HepG2 (cell line): ENCODE measurements at regions not wholly inside any gene's neighbourhood (a gene's known extent, or its start where the extent isn't known, plus 50 kb on each side); places are given as distances from the start of the nearest gene placed in this dataset.

ENCODE experiments used
- ATAC-seq: fragments of 200-7000 bp; cut with Tn5 transposase; 3 replicates; pipeline ENCODE4 v1.9.1; 2020; ENCODE audit warnings: mild to moderate bottlenecking, moderate library complexity
- BruUV-seq: library from RNA; stranded (reverse); fragments of 400-500 nt; replicated peaks from 2 replicates; lab custom pipeline; 2021; lab: Mats Ljungman, UMichigan
- CTCF ChIA-PET: fragments of 300-600 bp; formaldehyde crosslinking; extraction: SDS; loops from one replicate; lab custom pipeline; 2021; ENCODE audit warnings: low total read pairs, inconsistent platforms, low intra/inter-chr PET ratio; lab: Yijun Ruan, JAX
- POLR2A ChIA-PET: fragments of 350-600 bp; sonication (Branson Sonifier 250); formaldehyde crosslinking; loops from one replicate; lab custom pipeline; 2020; ENCODE audit warnings: antibody characterized with exemption, inconsistent platforms; lab: Yijun Ruan, JAX
- DNase-seq: peaks from one replicate; pipeline ENCODE4 v3.0.0-alpha.2; 2015; ENCODE audit warnings: low spot score
- FAIRE-seq: peaks from 3 replicates; lab custom pipeline; 2011; peaks lifted over from hg19 to GRCh38; lab: Jason Lieb, UNC
- H2AFZ ChIP-seq: one replicate; pipeline ENCODE4 v1.6.1; 2011; ENCODE audit warnings: low read length, inconsistent platforms
- H3K27ac ChIP-seq: fragments of 300-600 bp; 3 replicates; pipeline ENCODE4 v1.8.0; 2011; ENCODE audit warnings: mixed run types, mild to moderate bottlenecking, mixed read lengths, low read length, inconsistent platforms; ENCODE audit not compliant: insufficient read depth; ENCODE audit errors: extremely low read length
- H3K27me3 ChIP-seq, 2 experiments: fragments of 200-600 bp in 1 of 2; 2 replicates in 1 of 2; 3 replicates in 1 of 2; pipeline versions ENCODE4 v1.6.0 to v1.8.0; 2011; ENCODE audit warnings: low read length in 2 of 2, mild to moderate bottlenecking in 2 of 2, moderate library complexity in 2 of 2, inconsistent platforms in 1 of 2; ENCODE audit not compliant: insufficient read depth in 2 of 2, control insufficient read depth in 1 of 2
- H3K36me3 ChIP-seq, 2 experiments: fragments of 200-600 bp in 1 of 2; replicated peaks in 1 of 2; 2 replicates in 1 of 2; 3 replicates in 1 of 2; pipeline versions ENCODE4 v1.5.1 to v1.8.0; 2011; ENCODE audit warnings: low read length in 2 of 2, inconsistent platforms in 1 of 2; ENCODE audit not compliant: insufficient read depth in 2 of 2, control insufficient read depth in 1 of 2
- H3K4me1 ChIP-seq: 2 replicates; pipeline ENCODE4 v1.5.1; 2012; ENCODE audit warnings: low read length, inconsistent platforms; ENCODE audit not compliant: insufficient read depth
- H3K4me2 ChIP-seq: 2 replicates; pipeline ENCODE4 v1.6.0; 2011; ENCODE audit warnings: low read depth, low read length, inconsistent platforms
- H3K4me3 ChIP-seq, 3 experiments: fragments of 200-600 bp in 1 of 3; sonication (generic), shearing (Covaris generic) in 1 of 3; replicated peaks in 1 of 3; 2 replicates each; pipeline ENCODE4 v1.5.1; 2011 to 2016; ENCODE audit warnings: low read length in 3 of 3, inconsistent platforms in 2 of 3, low read depth in 2 of 3, mild to moderate bottlenecking in 2 of 3, control low read depth in 1 of 3, mixed read lengths in 1 of 3; ENCODE audit not compliant: insufficient read depth in 1 of 3
- H3K79me2 ChIP-seq: one replicate; pipeline ENCODE4 v1.6.1; 2011; ENCODE audit warnings: low read length, inconsistent platforms; ENCODE audit not compliant: insufficient read depth
- H3K9ac ChIP-seq: 2 replicates; pipeline ENCODE4 v1.6.0; 2011; ENCODE audit warnings: mild to moderate bottlenecking, low read depth, low read length, inconsistent platforms; ENCODE audit not compliant: insufficient read depth
- H3K9me3 ChIP-seq: 2 replicates; pipeline ENCODE4 v1.5.1; 2012; ENCODE audit warnings: mild to moderate bottlenecking, low read length
- H4K20me1 ChIP-seq: 2 replicates; pipeline ENCODE4 v1.6.0; 2011; ENCODE audit warnings: inconsistent platforms, mild to moderate bottlenecking, low read length, moderate library complexity; ENCODE audit not compliant: insufficient read depth
- CCDC6 ChIP-seq: sonication (generic); formaldehyde crosslinking; IDR thresholded peaks from 2 replicates; pipeline ENCODE4 v1.8.1; 2022; ENCODE audit warnings: mild to moderate bottlenecking, missing genetic modification reagents, moderate library complexity
- ELF3 ChIP-seq: IDR thresholded peaks from 2 replicates; pipeline ENCODE4 v1.6.1; 2016; ENCODE audit warnings: missing genetic modification reagents, missing compliant biosample characterization
- HNF4A ChIP-seq: sonication (generic); formaldehyde crosslinking; IDR thresholded peaks from 2 replicates; pipeline ENCODE4 v1.4.0; 2020; ENCODE audit warnings: missing genetic modification reagents
- HNF4G ChIP-seq, 2 experiments: sonication (generic) in 1 of 2; formaldehyde crosslinking in 1 of 2; IDR thresholded peaks; 2 replicates each; pipeline versions ENCODE4 v1.4.0 to v1.6.1; 2011 to 2020; ENCODE audit warnings: borderline replicate concordance in 2 of 2, low read depth in 2 of 2, mild to moderate bottlenecking in 2 of 2, low read length in 1 of 2, missing genetic modification reagents in 1 of 2, moderate library complexity in 1 of 2
- NCOR1 ChIP-seq: fragments of 200-600 bp; sonication (generic); IDR thresholded peaks from 2 replicates; pipeline ENCODE4 v1.7.0; 2017; ENCODE audit warnings: antibody characterized with exemption, low read length, borderline replicate concordance
- NR2F1 ChIP-seq, 2 experiments: fragments of 450-650 bp in 1 of 2; formaldehyde crosslinking in 1 of 2; IDR thresholded peaks; 2 replicates each; pipeline versions ENCODE4 v1.5.0 to v1.6.1; 2016 to 2020; ENCODE audit warnings: mild to moderate bottlenecking in 1 of 2, missing compliant biosample characterization in 1 of 2, missing genetic modification reagents in 1 of 2, moderate library complexity in 1 of 2
- NR2F6 ChIP-seq, 2 experiments: IDR thresholded peaks; 2 replicates each; pipeline ENCODE4 v1.6.1; 2016; ENCODE audit warnings: antibody characterized with exemption in 1 of 2, mild to moderate bottlenecking in 1 of 2
- STAG1 ChIP-seq: sonication (generic); formaldehyde crosslinking; IDR thresholded peaks from 2 replicates; pipeline ENCODE4 v1.4.0; 2020; ENCODE audit warnings: missing genetic modification reagents
- ZFY ChIP-seq: sonication (generic); formaldehyde crosslinking; IDR thresholded peaks from 2 replicates; pipeline ENCODE4 v1.4.0; 2020; ENCODE audit warnings: missing genetic modification reagents
- WGBS: methylation state at CpG from one replicate; pipeline ENCODE4 v1.1.6; 2017; ENCODE audit warnings: low lambda C conversion rate; 5-methylcytosine and 5-hydroxymethylcytosine counted together
- in situ Hi-C: cut with HindIII; loops from 2 replicates; pipeline ENCODE4 v1.10.0; 2017; ENCODE audit warnings: low pct_unique_long_range_greater_than_20kb; ENCODE audit not compliant: extremely low pct_ligation_motif_present
- intact Hi-C: fragments of 100-400 bp; cut with micrococcal nuclease; formaldehyde crosslinking; loops from one replicate; pipeline ENCODE4 v1.10.0; 2022; ENCODE audit not compliant: unreplicated experiment
- TF ChIP-seq, protein P1 (sequence below): sonication (generic); formaldehyde crosslinking; IDR thresholded peaks from 2 replicates; pipeline ENCODE4 v1.5.1; 2020; ENCODE audit warnings: mild to moderate bottlenecking, missing genetic modification reagents, moderate library complexity

DNA sequence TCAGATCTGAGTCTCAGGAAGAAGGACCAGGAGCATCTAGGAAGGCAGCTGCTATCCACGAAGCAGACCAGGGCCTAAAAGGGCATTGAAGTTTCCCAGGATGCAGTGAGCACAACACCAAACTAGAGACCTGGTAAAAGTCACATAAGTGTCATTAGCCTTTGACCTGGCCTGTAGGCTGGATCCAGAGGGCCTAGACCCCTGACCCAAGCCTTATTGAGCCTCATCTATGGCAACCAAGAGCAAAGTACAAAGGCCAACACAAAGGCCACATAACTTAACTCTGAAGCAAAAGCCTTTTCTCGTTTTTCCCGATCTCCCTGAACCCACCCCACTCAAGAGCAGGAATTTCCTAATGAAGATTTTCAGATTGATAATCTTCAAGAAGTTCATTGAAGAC is 127.3 kb upstream of the SRD5A2 start:
- Histone ChIP-seq H3K27me3 (no peaks in the 10 kb centered on the region), H4K20me1 (no peaks in the 10 kb centered on the region), H3K36me3 (no peaks in the 10 kb centered on the region), H2AFZ (no peak overlapping the region), H3K9ac (no peak overlapping the region), H3K9me3 (no peaks in the 10 kb centered on the region), H3K79me2 (no peaks in the 10 kb centered on the region), H3K4me2 (no peak overlapping the region; the same call in 1 of the 2 replicates), H3K27ac (no peak overlapping the region), H3K4me1 (peaks cover 20% of the 10 kb centered on the region)
- ATAC-seq = peak; percentile 21; the same call in 1 of the 3 replicates
- in situ Hi-C loops (no loop called here), intact Hi-C loops (no loop called here)
- CTCF ChIA-PET = no interaction called here
- BruUV-seq = no TSS peak
- WGBS = 0% methylated on average over 3 of the region's 3 CpGs
- DNase-seq = no peak
- no peak for TF ChIP-seq ZFY (CRISPR knock-in tag)
- peak; percentile 43; the same call in 1 of the 2 replicates for TF ChIP-seq NCOR1
- peak; percentile 53; the same call in 1 of the 2 replicates for TF ChIP-seq NR2F6 (IDR thresholded peaks at IDR 0.05)
- no peak for TF ChIP-seq NR2F6 (CRISPR knock-in tag; IDR thresholded peaks at IDR 0.05)
- TF ChIP-seq NR2F1 (CRISPR knock-in tag; IDR thresholded peaks at IDR 0.05) = peak in 1 of 2 experiments; percentile 64; a peak in 1 of 4 replicates
- no peak for TF ChIP-seq STAG1 (CRISPR knock-in tag)
- TF ChIP-seq HNF4G (IDR thresholded peaks at IDR 0.05; ENCODE audit: borderline replicate concordance, low read depth, low read length) = peak; percentile 58; the same call in 1 of the 2 replicates
- no peak for TF ChIP-seq HNF4G (CRISPR knock-in tag; IDR thresholded peaks at IDR 0.05; ENCODE audit: borderline replicate concordance, low read depth)
- TF ChIP-seq ELF3 (CRISPR knock-in tag) = no peak
- TF ChIP-seq, protein P1, sequence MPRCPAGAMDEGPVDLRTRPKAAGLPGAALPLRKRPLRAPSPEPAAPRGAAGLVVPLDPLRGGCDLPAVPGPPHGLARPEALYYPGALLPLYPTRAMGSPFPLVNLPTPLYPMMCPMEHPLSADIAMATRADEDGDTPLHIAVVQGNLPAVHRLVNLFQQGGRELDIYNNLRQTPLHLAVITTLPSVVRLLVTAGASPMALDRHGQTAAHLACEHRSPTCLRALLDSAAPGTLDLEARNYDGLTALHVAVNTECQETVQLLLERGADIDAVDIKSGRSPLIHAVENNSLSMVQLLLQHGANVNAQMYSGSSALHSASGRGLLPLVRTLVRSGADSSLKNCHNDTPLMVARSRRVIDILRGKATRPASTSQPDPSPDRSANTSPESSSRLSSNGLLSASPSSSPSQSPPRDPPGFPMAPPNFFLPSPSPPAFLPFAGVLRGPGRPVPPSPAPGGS (CRISPR knock-in tag) = no peak
- TF ChIP-seq CCDC6 (CRISPR knock-in tag) = no peak
- TF ChIP-seq HNF4A = peak; percentile 61
- TF ChIP-seq, all 625 proteins: peak for 5
- FAIRE-seq = no peak
- no peak overlapping the region for H3K4me3 ChIP-seq
- POLR2A ChIA-PET = no interaction called here
